GM21723 (cell line): ENCODE measurements at regions not wholly inside any gene's neighbourhood (a gene's known extent, or its start where the extent isn't known, plus 50 kb on each side); places are given as distances from the start of the nearest gene placed in this dataset.
"Not testable (repeated sequence)": the region's sequence is repeated elsewhere in the genome, so short reads cannot be mapped to it uniquely, and the experiment has no call there.

Source experiments
- ATAC-seq: cut with Tn5 transposase; IDR thresholded peaks from one replicate; pipeline ENCODE4 v1.9.1; 2021; ENCODE audit warnings: mild to moderate bottlenecking, moderate library complexity; ENCODE audit not compliant: unreplicated experiment

GRCh38 chr5:152118676-152119470 lies 194.2 kb upstream of the GLRA1 start:
- no peak for ATAC-seq

GRCh38 chr5:152116934-152117333 lies 192.3 kb upstream of the GLRA1 start:
- ATAC-seq: no peak

- ATAC-seq: no peak
These were observed 188.8 kb upstream of the GLRA1 start for GRCh38 chr5:152113401-152113800.

- ATAC-seq: no peak
These were observed 182.6 kb upstream of the GLRA1 start for GRCh38 chr5:152107220-152107619.

GRCh38 chr5:152106571-152106970 lies 181.9 kb upstream of the GLRA1 start:
- no peak for ATAC-seq

- ATAC-seq: no peak
These were observed 180.4 kb upstream of the GLRA1 start for GRCh38 chr5:152105085-152105484.

GRCh38 chr5:152104211-152104610 lies 179.6 kb upstream of the GLRA1 start:
- ATAC-seq: no peak

- ATAC-seq: not testable (repeated sequence)
These were observed 178.3 kb upstream of the GLRA1 start for GRCh38 chr5:152102908-152103307.

GRCh38 chr5:152102057-152102456 lies 177.4 kb upstream of the GLRA1 start:
- no peak for ATAC-seq

GRCh38 chr5:152100462-152100861 lies 175.8 kb upstream of the GLRA1 start:
- ATAC-seq: no peak

- ATAC-seq: peak; percentile 49
These were observed 172.5 kb upstream of the GLRA1 start for GRCh38 chr5:152097128-152097527.

- ATAC-seq: no peak
These were observed 170.1 kb upstream of the GLRA1 start for GRCh38 chr5:152094716-152095115.

- no peak for ATAC-seq
These were observed 169.4 kb upstream of the GLRA1 start for GRCh38 chr5:152094060-152094459.

GRCh38 chr5:152092580-152092979 lies 167.9 kb upstream of the GLRA1 start:
- ATAC-seq: no peak

GRCh38 chr5:152089644-152090043 lies 165.0 kb upstream of the GLRA1 start:
- no peak for ATAC-seq

- no peak for ATAC-seq
These were observed 162.0 kb upstream of the GLRA1 start for GRCh38 chr5:152086668-152087067.

- no peak for ATAC-seq
These were observed 159.8 kb upstream of the GLRA1 start for GRCh38 chr5:152084476-152084875.

GRCh38 chr5:152083231-152083630 lies 158.6 kb upstream of the GLRA1 start:
- no peak for ATAC-seq

- no peak for ATAC-seq
These were observed 147.4 kb upstream of the GLRA1 start for GRCh38 chr5:152072091-152072490.

- no peak for ATAC-seq
These were observed 145.9 kb upstream of the GLRA1 start for GRCh38 chr5:152070591-152070990.

GRCh38 chr5:152066784-152067183 lies 142.1 kb upstream of the GLRA1 start:
- ATAC-seq: no peak

- ATAC-seq: no peak
These were observed 138.4 kb upstream of the GLRA1 start for GRCh38 chr5:152063004-152063403.

GRCh38 chr5:152061095-152061494 lies 136.4 kb upstream of the GLRA1 start:
- no peak for ATAC-seq
